Fibroblast of upper back skin (primary cell): ENCODE measurements at regions not wholly inside any gene's neighbourhood (a gene's known extent, or its start where the extent isn't known, plus 50 kb on each side); places are given as distances from the start of the nearest gene placed in this dataset.
A peak's percentile ranks its signal among the peaks of the same experiment; 100 is the strongest.

Experiments used
- DNase-seq: peaks from one replicate; pipeline ENCODE4 v3.0.0-alpha.2; 2013

- no peak for DNase-seq
These were observed 335.0 kb upstream of the TENM3 start for GRCh38 chr4:181908168-181908567.

- peak; percentile 84 for DNase-seq
These were observed 333.8 kb upstream of the TENM3 start for GRCh38 chr4:181909368-181909767.

GRCh38 chr4:181911420-181911819, 331.8 kb upstream of the TENM3 start:
- DNase-seq, result peak; percentile 55

GRCh38 chr4:181933471-181933870, 309.7 kb upstream of the TENM3 start:
- no peak for DNase-seq

GRCh38 chr4:181938631-181939030, 304.6 kb upstream of the TENM3 start:
- DNase-seq, result no peak

- peak; percentile 86 for DNase-seq
These were observed 303.8 kb upstream of the TENM3 start for GRCh38 chr4:181939199-181939945.

GRCh38 chr4:181944527-181944926, 298.7 kb upstream of the TENM3 start:
- no peak for DNase-seq

- DNase-seq, result no peak
These were observed 296.3 kb upstream of the TENM3 start for GRCh38 chr4:181946902-181947301.

GRCh38 chr4:181948839-181949382, 294.3 kb upstream of the TENM3 start:
- DNase-seq, result no peak

GRCh38 chr4:181949704-181950312, 293.4 kb upstream of the TENM3 start:
- DNase-seq, result no peak

- DNase-seq, result no peak
These were observed 292.7 kb upstream of the TENM3 start for GRCh38 chr4:181950372-181951127.

- DNase-seq, result no peak
These were observed 291.9 kb upstream of the TENM3 start for GRCh38 chr4:181951265-181951664.

GRCh38 chr4:181952478-181952877, 290.7 kb upstream of the TENM3 start:
- peak; percentile 98 for DNase-seq

- DNase-seq, result peak; percentile 90
These were observed 286.7 kb upstream of the TENM3 start for GRCh38 chr4:181956512-181956911.

GRCh38 chr4:181957088-181957487, 286.1 kb upstream of the TENM3 start:
- peak; percentile 98 for DNase-seq

- peak; percentile 86 for DNase-seq
These were observed 284.8 kb upstream of the TENM3 start for GRCh38 chr4:181958446-181958845.

GRCh38 chr4:181959121-181959520, 284.1 kb upstream of the TENM3 start:
- peak; percentile 94 for DNase-seq

- no peak for DNase-seq
These were observed 282.8 kb upstream of the TENM3 start for GRCh38 chr4:181960384-181960783.

- peak; percentile 61 for DNase-seq
These were observed 280.9 kb upstream of the TENM3 start for GRCh38 chr4:181962321-181962720.

- DNase-seq, result no peak
These were observed 278.5 kb upstream of the TENM3 start for GRCh38 chr4:181964731-181965130.

GRCh38 chr4:181966104-181966551, 277.1 kb upstream of the TENM3 start:
- DNase-seq, result peak; percentile 85

GRCh38 chr4:181967401-181967800, 275.8 kb upstream of the TENM3 start:
- DNase-seq, result no peak

- peak; percentile 93 for DNase-seq
These were observed 274.8 kb upstream of the TENM3 start for GRCh38 chr4:181968371-181968770.

- no peak for DNase-seq
These were observed 274.1 kb upstream of the TENM3 start for GRCh38 chr4:181969151-181969550.
